ENCODE measurements at regions not wholly inside any gene's neighbourhood (a gene's known extent, or its start where the extent isn't known, plus 50 kb on each side); places are given as distances from the start of the nearest gene placed in this dataset.

DNA sequence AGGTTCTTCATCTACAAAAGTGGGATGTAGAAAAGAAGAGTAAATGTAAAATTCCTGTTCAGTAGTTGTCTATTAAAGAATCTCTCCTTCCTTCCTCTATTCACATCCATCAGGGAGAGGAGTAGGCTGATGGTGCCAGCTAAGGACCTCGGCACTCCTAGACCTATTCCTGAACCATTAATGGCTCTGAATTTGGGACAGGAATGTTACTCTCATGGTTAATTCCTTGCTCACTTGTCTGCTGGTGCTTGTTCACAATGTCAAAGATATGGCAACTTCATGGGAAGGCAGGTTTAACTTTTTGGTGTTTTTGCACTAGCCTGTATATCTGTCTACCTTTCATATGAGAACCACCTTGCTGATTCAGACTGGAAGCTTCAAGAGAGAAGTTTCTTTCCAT is 206.6 kb downstream of the DAD1 start:
- H3K4me3 ChIP-seq (ENCODE audit: low read depth, low read length): no peak overlapping the region
- FAIRE-seq: no peak
- TF ChIP-seq, protein P1, sequence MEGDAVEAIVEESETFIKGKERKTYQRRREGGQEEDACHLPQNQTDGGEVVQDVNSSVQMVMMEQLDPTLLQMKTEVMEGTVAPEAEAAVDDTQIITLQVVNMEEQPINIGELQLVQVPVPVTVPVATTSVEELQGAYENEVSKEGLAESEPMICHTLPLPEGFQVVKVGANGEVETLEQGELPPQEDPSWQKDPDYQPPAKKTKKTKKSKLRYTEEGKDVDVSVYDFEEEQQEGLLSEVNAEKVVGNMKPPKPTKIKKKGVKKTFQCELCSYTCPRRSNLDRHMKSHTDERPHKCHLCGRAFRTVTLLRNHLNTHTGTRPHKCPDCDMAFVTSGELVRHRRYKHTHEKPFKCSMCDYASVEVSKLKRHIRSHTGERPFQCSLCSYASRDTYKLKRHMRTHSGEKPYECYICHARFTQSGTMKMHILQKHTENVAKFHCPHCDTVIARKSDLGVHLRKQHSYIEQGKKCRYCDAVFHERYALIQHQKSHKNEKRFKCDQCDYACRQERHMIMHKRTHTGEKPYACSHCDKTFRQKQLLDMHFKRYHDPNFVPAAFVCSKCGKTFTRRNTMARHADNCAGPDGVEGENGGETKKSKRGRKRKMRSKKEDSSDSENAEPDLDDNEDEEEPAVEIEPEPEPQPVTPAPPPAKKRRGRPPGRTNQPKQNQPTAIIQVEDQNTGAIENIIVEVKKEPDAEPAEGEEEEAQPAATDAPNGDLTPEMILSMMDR (IDR thresholded peaks at IDR 0.05; ENCODE audit: insufficient read depth, low read length, severe bottlenecking): no peak
- no peak for DNase-seq (ENCODE audit: low read depth)
- H3K36me3 ChIP-seq (ENCODE audit: control insufficient read depth, insufficient read depth, low read length): no peaks in the 10 kb centered on the region
- H3K27me3 ChIP-seq (ENCODE audit: control insufficient read depth, insufficient read depth, low read length): no peaks in the 10 kb centered on the region

- H3K36me3 ChIP-seq (ENCODE audit: control insufficient read depth, insufficient read depth, low read length): no peaks in the 10 kb centered on the region
- H3K4me3 ChIP-seq (ENCODE audit: low read depth, low read length): no peak overlapping the region
- no peak for FAIRE-seq
- no peaks in the 10 kb centered on the region for H3K27me3 ChIP-seq (ENCODE audit: control insufficient read depth, insufficient read depth, low read length)
- no peak for DNase-seq (ENCODE audit: low read depth)
- TF ChIP-seq, protein P1 (IDR thresholded peaks at IDR 0.05; ENCODE audit: insufficient read depth, low read length, severe bottlenecking): no peak
Measured at GRCh38 chr14:22381766-22382165, 207.3 kb downstream of the DAD1 start.

- FAIRE-seq: no peak
- no peak overlapping the region for H3K4me3 ChIP-seq (ENCODE audit: low read depth, low read length)
- DNase-seq (ENCODE audit: low read depth): no peak
- H3K27me3 ChIP-seq (ENCODE audit: control insufficient read depth, insufficient read depth, low read length): no peaks in the 10 kb centered on the region
- H3K36me3 ChIP-seq (ENCODE audit: control insufficient read depth, insufficient read depth, low read length): no peaks in the 10 kb centered on the region
- TF ChIP-seq, protein P1 (IDR thresholded peaks at IDR 0.05; ENCODE audit: insufficient read depth, low read length, severe bottlenecking): no peak
Measured at GRCh38 chr14:22381408-22381760, 207.6 kb downstream of the DAD1 start.

DNA sequence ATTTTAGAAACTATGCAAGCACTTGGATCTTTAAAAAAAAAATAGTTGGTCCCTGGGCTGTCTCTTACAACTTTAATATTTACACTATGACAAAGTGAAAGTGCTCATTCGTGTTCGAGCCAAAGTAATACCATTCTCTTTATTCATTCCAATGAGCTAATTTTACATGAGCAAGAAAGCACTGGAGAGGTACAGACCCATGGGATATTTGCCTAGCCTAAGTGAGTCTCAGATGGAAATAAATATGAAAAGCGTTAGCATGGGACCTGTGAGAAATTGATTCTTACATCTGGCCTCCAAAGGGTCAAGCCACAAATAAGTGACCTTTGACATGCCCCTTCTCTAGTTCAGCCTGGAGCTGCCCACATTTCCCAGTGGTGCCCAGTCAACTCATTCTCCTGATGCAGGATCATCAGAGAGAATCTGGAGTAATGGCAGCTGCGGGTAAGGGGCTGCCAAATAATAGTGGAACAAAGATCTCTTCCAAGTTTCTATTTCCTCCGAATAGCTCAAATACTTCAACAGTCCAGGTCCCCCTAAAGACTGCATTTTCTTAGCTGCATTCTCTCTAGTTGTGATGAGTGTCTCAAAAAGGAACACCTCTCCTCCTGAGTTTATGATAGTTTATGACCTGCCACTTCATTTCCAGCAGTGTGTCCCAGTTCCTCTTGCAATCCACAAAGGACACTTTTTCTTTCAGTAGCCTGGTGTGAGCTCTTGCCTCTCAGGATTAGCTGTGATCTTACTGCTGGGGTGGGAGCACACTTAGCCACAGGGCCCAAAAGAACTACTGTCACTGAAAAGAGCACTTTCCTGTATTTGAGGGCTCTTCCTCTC is 208.2 kb downstream of the DAD1 start:
- FAIRE-seq: no peak
- TF ChIP-seq, protein P1 (IDR thresholded peaks at IDR 0.05; ENCODE audit: insufficient read depth, low read length, severe bottlenecking): no peak
- Histone ChIP-seq H3K36me3 (ENCODE audit: control insufficient read depth, insufficient read depth, low read length) (no peaks in the 10 kb centered on the region), H3K27me3 (ENCODE audit: control insufficient read depth, insufficient read depth, low read length) (no peaks in the 10 kb centered on the region), H3K4me3 (ENCODE audit: low read depth, low read length) (no peak overlapping the region)
- DNase-seq (ENCODE audit: low read depth): peak; percentile 82

DNA sequence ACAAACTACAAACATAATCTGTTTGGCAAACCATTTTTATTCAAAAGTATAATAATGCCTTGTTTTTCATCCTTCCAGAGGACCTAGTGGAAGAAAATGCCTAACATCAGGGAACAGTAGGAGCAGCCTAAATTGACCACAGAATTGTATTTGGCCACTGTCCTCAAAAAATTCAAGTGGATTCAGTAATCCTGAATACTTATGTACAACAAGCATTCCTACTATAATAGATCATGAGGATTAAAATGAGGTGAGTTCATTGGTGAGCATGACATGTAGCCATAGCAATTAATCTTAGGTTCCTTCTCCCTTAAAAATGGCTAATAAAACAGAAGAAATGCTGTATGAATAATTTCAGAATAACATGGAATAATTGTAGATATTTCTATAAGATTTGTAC is 209.3 kb downstream of the DAD1 start:
- no peaks in the 10 kb centered on the region for H3K36me3 ChIP-seq (ENCODE audit: control insufficient read depth, insufficient read depth, low read length)
- FAIRE-seq (no peak), DNase-seq (ENCODE audit: low read depth) (peak; percentile 63)
- TF ChIP-seq, protein P1 (IDR thresholded peaks at IDR 0.05; ENCODE audit: insufficient read depth, low read length, severe bottlenecking): no peak
- no peaks in the 10 kb centered on the region for H3K27me3 ChIP-seq (ENCODE audit: control insufficient read depth, insufficient read depth, low read length)
- H3K4me3 ChIP-seq (ENCODE audit: low read depth, low read length): no peak overlapping the region

DNA sequence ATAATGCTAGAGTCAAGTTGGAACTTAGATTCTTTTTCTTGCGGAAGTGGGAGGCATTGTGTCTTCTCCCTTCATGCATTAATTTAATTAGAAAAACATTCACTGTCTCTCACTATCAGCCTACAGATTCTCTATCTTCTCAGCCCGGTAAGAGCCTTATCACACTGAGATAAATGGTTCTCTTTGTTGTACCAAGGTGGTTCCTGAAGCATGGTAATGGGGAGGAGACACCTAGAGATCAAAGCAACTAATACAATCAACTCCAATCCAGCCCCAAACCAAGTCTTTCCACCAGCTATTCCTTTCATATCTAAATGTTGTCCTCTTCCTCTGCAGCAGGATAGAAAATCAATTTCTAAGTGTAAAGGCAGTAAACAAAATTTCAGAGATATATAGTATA is 210.8 kb downstream of the DAD1 start:
- Histone ChIP-seq H3K36me3 (ENCODE audit: control insufficient read depth, insufficient read depth, low read length) (no peaks in the 10 kb centered on the region), H3K27me3 (ENCODE audit: control insufficient read depth, insufficient read depth, low read length) (no peaks in the 10 kb centered on the region), H3K4me3 (ENCODE audit: low read depth, low read length) (no peak overlapping the region)
- TF ChIP-seq, protein P1 (IDR thresholded peaks at IDR 0.05; ENCODE audit: insufficient read depth, low read length, severe bottlenecking): no peak
- DNase-seq (ENCODE audit: low read depth): no peak
- FAIRE-seq: no peak
